ENCODE measurements at regions not wholly inside any gene's neighbourhood (a gene's known extent, or its start where the extent isn't known, plus 50 kb on each side); places are given as distances from the start of the nearest gene placed in this dataset.

GRCh38 chr5:130282049-130282448, 377.8 kb downstream of the CHSY3 start:
- no peaks in the 10 kb centered on the region for H3K9me3 ChIP-seq (ENCODE audit: insufficient read depth, low read depth, low read length)
- H3K9ac ChIP-seq (ENCODE audit: low read depth, low read length, poor library complexity, severe bottlenecking), result no peak overlapping the region
- no peak overlapping the region for H2AFZ ChIP-seq (ENCODE audit: low read length)
- H3K9me2 ChIP-seq (replicated peaks; ENCODE audit: low read depth, low read length), result no peaks in the 10 kb centered on the region
- no peaks in the 10 kb centered on the region for H3F3A ChIP-seq (ENCODE audit: low read depth)
- no peaks in the 10 kb centered on the region for H3K79me2 ChIP-seq (ENCODE audit: insufficient read depth, low read length)
- H3K36me3 ChIP-seq (ENCODE audit: insufficient read depth, low read length), result no peaks in the 10 kb centered on the region
- no peak for TF ChIP-seq EZH2phosphoT487 (IDR thresholded peaks at IDR 0.05; ENCODE audit: borderline replicate concordance)
- no peak for TF ChIP-seq CTCF (conservative IDR thresholded peaks at IDR 0.05; ENCODE audit: low read length)
- H4K20me1 ChIP-seq (ENCODE audit: insufficient read depth, low read length, poor library complexity, severe bottlenecking), result no peaks in the 10 kb centered on the region
- no peaks in the 10 kb centered on the region for H3K4me1 ChIP-seq (ENCODE audit: insufficient read depth, low read length, poor library complexity, severe bottlenecking)
- no peaks in the 10 kb centered on the region for H3K27me3 ChIP-seq (ENCODE audit: insufficient read depth, low read length, poor library complexity, severe bottlenecking)
- no peak overlapping the region for H3K4me3 ChIP-seq (ENCODE audit: low read length, poor library complexity, severe bottlenecking)
- no peak overlapping the region for H3K4me2 ChIP-seq (ENCODE audit: low read depth, low read length, poor library complexity, severe bottlenecking)

- H3K79me2 ChIP-seq (ENCODE audit: insufficient read depth, low read length), result no peaks in the 10 kb centered on the region
- H3K4me3 ChIP-seq (ENCODE audit: low read length, poor library complexity, severe bottlenecking), result no peak overlapping the region
- H3K4me1 ChIP-seq (ENCODE audit: insufficient read depth, low read length, poor library complexity, severe bottlenecking), result no peaks in the 10 kb centered on the region
- H3K9ac ChIP-seq (ENCODE audit: low read depth, low read length, poor library complexity, severe bottlenecking), result no peak overlapping the region
- no peaks in the 10 kb centered on the region for H3K36me3 ChIP-seq (ENCODE audit: insufficient read depth, low read length)
- H4K20me1 ChIP-seq (ENCODE audit: insufficient read depth, low read length, poor library complexity, severe bottlenecking), result no peaks in the 10 kb centered on the region
- no peaks in the 10 kb centered on the region for H3F3A ChIP-seq (ENCODE audit: low read depth)
- no peaks in the 10 kb centered on the region for H3K9me2 ChIP-seq (replicated peaks; ENCODE audit: low read depth, low read length)
- no peak overlapping the region for H3K4me2 ChIP-seq (ENCODE audit: low read depth, low read length, poor library complexity, severe bottlenecking)
- H2AFZ ChIP-seq (ENCODE audit: low read length), result no peak overlapping the region
- no peaks in the 10 kb centered on the region for H3K27me3 ChIP-seq (ENCODE audit: insufficient read depth, low read length, poor library complexity, severe bottlenecking)
- TF ChIP-seq EZH2phosphoT487 (IDR thresholded peaks at IDR 0.05; ENCODE audit: borderline replicate concordance), result no peak
- no peak for TF ChIP-seq CTCF (conservative IDR thresholded peaks at IDR 0.05; ENCODE audit: low read length)
- H3K9me3 ChIP-seq (ENCODE audit: insufficient read depth, low read depth, low read length), result no peaks in the 10 kb centered on the region
These were observed 376.4 kb downstream of the CHSY3 start for GRCh38 chr5:130280528-130281217.

- no peak overlapping the region for H3K9ac ChIP-seq (ENCODE audit: low read depth, low read length, poor library complexity, severe bottlenecking)
- H3K9me2 ChIP-seq (replicated peaks; ENCODE audit: low read depth, low read length), result no peaks in the 10 kb centered on the region
- H3K4me1 ChIP-seq (ENCODE audit: insufficient read depth, low read length, poor library complexity, severe bottlenecking), result no peaks in the 10 kb centered on the region
- no peaks in the 10 kb centered on the region for H3F3A ChIP-seq (ENCODE audit: low read depth)
- TF ChIP-seq CTCF (conservative IDR thresholded peaks at IDR 0.05; ENCODE audit: low read length) (no peak), EZH2phosphoT487 (IDR thresholded peaks at IDR 0.05; ENCODE audit: borderline replicate concordance) (no peak)
- H3K79me2 ChIP-seq (ENCODE audit: insufficient read depth, low read length), result no peaks in the 10 kb centered on the region
- H3K9me3 ChIP-seq (ENCODE audit: insufficient read depth, low read depth, low read length), result no peaks in the 10 kb centered on the region
- H3K36me3 ChIP-seq (ENCODE audit: insufficient read depth, low read length), result no peaks in the 10 kb centered on the region
- H2AFZ ChIP-seq (ENCODE audit: low read length), result no peak overlapping the region
- H3K27me3 ChIP-seq (ENCODE audit: insufficient read depth, low read length, poor library complexity, severe bottlenecking), result no peaks in the 10 kb centered on the region
- no peak overlapping the region for H3K4me3 ChIP-seq (ENCODE audit: low read length, poor library complexity, severe bottlenecking)
- no peak overlapping the region for H3K4me2 ChIP-seq (ENCODE audit: low read depth, low read length, poor library complexity, severe bottlenecking)
- H4K20me1 ChIP-seq (ENCODE audit: insufficient read depth, low read length, poor library complexity, severe bottlenecking), result no peaks in the 10 kb centered on the region
These were observed 375.1 kb downstream of the CHSY3 start for GRCh38 chr5:130279386-130279785.
